ENCODE measurements at regions not wholly inside any gene's neighbourhood (a gene's known extent, or its start where the extent isn't known, plus 50 kb on each side); places are given as distances from the start of the nearest gene placed in this dataset.
"Not testable (repeated sequence)": the region's sequence is repeated elsewhere in the genome, so short reads cannot be mapped to it uniquely, and the experiment has no call there.

- Histone ChIP-seq H3K9ac (ENCODE audit: low read length in 3 of 3) (no peak overlapping the region), H3K4me3 (ENCODE audit: low read length in 3 of 3) (no peak overlapping the region), H3K36me3 (ENCODE audit: control insufficient read depth in 2 of 3, insufficient read depth in 3 of 3, low read length in 3 of 3) (no peaks in the 10 kb centered on the region), H3K27me3 (ENCODE audit: control insufficient read depth, insufficient read depth, low read length) (no peaks in the 10 kb centered on the region), H3K4me1 (ENCODE audit: control insufficient read depth in 2 of 3, insufficient read depth in 2 of 3, low read depth in 1 of 3, low read length in 3 of 3) (no peaks in the 10 kb centered on the region), H3K9me3 (ENCODE audit: control insufficient read depth in 2 of 3, insufficient read depth in 1 of 3, low read length in 3 of 3) (no peaks in the 10 kb centered on the region), H3K27ac (ENCODE audit: low read depth in 2 of 2, low read length in 2 of 2) (no peak overlapping the region)
- no peak for TF ChIP-seq CTCF (IDR thresholded peaks at IDR 0.05; ENCODE audit: borderline replicate concordance, extremely low read depth, insufficient read depth)
- FAIRE-seq (no peak), DNase-seq (no peak)
- intact Hi-C loops (cut with DNase I) = no loop called here
Measured at GRCh38 chr14:38929416-38929815, 173.6 kb downstream of the SEC23A start.

GRCh38 chr14:38921893-38922292, 181.1 kb downstream of the SEC23A start:
- DNase-seq; intact Hi-C loops (cut with DNase I): not testable (repeated sequence)

GRCh38 chr14:38915125-38915524, 187.9 kb downstream of the SEC23A start:
- no peaks in the 10 kb centered on the region for H3K9me3 ChIP-seq (ENCODE audit: control insufficient read depth in 2 of 3, insufficient read depth in 1 of 3, low read length in 3 of 3)
- intact Hi-C loops (cut with DNase I) = no loop called here
- no peak for TF ChIP-seq CTCF (IDR thresholded peaks at IDR 0.05; ENCODE audit: borderline replicate concordance, extremely low read depth, insufficient read depth)

More at GRCh38 chr14:38921893-38922292, 181.1 kb downstream of the SEC23A start:
- H3K27ac ChIP-seq (ENCODE audit: low read depth in 2 of 2, low read length in 2 of 2); FAIRE-seq; H3K9me3 ChIP-seq (ENCODE audit: control insufficient read depth in 2 of 3, insufficient read depth in 1 of 3, low read length in 3 of 3); H3K27me3 ChIP-seq (ENCODE audit: control insufficient read depth, insufficient read depth, low read length); H3K4me3 ChIP-seq (ENCODE audit: low read length in 3 of 3); H3K4me1 ChIP-seq (ENCODE audit: control insufficient read depth in 2 of 3, insufficient read depth in 2 of 3, low read depth in 1 of 3, low read length in 3 of 3); H3K9ac ChIP-seq (ENCODE audit: low read length in 3 of 3); H3K36me3 ChIP-seq (ENCODE audit: control insufficient read depth in 2 of 3, insufficient read depth in 3 of 3, low read length in 3 of 3): not testable (repeated sequence)

GRCh38 chr14:38910092-38910491, 192.9 kb downstream of the SEC23A start:
- no peak for TF ChIP-seq CTCF (IDR thresholded peaks at IDR 0.05; ENCODE audit: borderline replicate concordance, extremely low read depth, insufficient read depth)

More at GRCh38 chr14:38915125-38915524, 187.9 kb downstream of the SEC23A start:
- FAIRE-seq (no peak), DNase-seq (no peak)
- H3K4me3 ChIP-seq (ENCODE audit: low read length in 3 of 3) = no peak overlapping the region
- no peaks in the 10 kb centered on the region for H3K36me3 ChIP-seq (ENCODE audit: control insufficient read depth in 2 of 3, insufficient read depth in 3 of 3, low read length in 3 of 3)
- H3K27ac ChIP-seq (ENCODE audit: low read depth in 2 of 2, low read length in 2 of 2) = no peak overlapping the region
- no peak overlapping the region for H3K9ac ChIP-seq (ENCODE audit: low read length in 3 of 3)
- H3K4me1 ChIP-seq (ENCODE audit: control insufficient read depth in 2 of 3, insufficient read depth in 2 of 3, low read depth in 1 of 3, low read length in 3 of 3) = no peaks in the 10 kb centered on the region
- no peaks in the 10 kb centered on the region for H3K27me3 ChIP-seq (ENCODE audit: control insufficient read depth, insufficient read depth, low read length)

More at GRCh38 chr14:38910092-38910491, 192.9 kb downstream of the SEC23A start:
- no peak overlapping the region for H3K9ac ChIP-seq (ENCODE audit: low read length in 3 of 3)
- no peak for DNase-seq
- no peak overlapping the region for H3K4me3 ChIP-seq (ENCODE audit: low read length in 3 of 3)
- no peak overlapping the region for H3K27ac ChIP-seq (ENCODE audit: low read depth in 2 of 2, low read length in 2 of 2)
- intact Hi-C loops (cut with DNase I) = no loop called here
- H3K9me3 ChIP-seq (ENCODE audit: control insufficient read depth in 2 of 3, insufficient read depth in 1 of 3, low read length in 3 of 3) = no peaks in the 10 kb centered on the region
- no peaks in the 10 kb centered on the region for H3K36me3 ChIP-seq (ENCODE audit: control insufficient read depth in 2 of 3, insufficient read depth in 3 of 3, low read length in 3 of 3)
- no peaks in the 10 kb centered on the region for H3K4me1 ChIP-seq (ENCODE audit: control insufficient read depth in 2 of 3, insufficient read depth in 2 of 3, low read depth in 1 of 3, low read length in 3 of 3)
- FAIRE-seq = no peak
- no peaks in the 10 kb centered on the region for H3K27me3 ChIP-seq (ENCODE audit: control insufficient read depth, insufficient read depth, low read length)
